ENCODE measurements at regions not wholly inside any gene's neighbourhood (a gene's known extent, or its start where the extent isn't known, plus 50 kb on each side); places are given as distances from the start of the nearest gene placed in this dataset.

DNA sequence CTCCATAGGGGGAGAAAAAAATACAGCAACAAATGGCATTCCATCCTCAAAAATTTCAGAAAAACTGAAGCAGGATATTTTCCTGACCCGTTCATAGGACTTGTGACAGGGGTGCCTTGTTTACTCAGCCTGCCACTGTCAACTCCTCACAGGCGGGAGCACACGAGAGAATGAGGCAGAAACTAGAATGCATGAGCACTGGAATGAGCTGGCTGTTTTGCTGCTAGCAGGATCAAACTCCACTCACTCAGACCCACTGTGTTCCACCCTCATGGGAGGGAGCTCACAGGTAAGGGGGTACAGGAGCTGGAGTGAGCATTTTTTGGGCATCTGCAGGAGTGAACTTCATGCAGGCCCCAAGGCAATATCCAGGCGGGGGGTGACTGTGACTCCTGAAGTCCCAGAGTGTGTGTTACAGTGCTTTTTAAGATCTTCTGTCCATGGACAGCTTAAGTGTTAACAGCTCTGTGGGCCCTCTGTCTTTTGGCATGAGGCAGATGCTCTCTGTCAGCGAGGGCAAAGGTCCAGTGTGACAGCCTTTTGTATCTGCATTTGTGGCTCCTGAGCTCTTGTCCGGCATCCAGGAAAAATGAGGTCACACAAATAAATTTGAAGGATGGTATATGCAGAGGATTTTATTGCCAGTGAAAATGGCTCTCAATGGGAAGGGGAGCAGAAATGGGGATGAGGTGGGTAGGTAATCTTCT, 905.7 kb upstream of the TENM4 start:
- Histone ChIP-seq H2BK15ac (ENCODE audit: low read length) (no peak overlapping the region), H4K5ac (ENCODE audit: insufficient read length, low read depth, low read length) (no peak overlapping the region), H4K91ac (replicated peaks; ENCODE audit: insufficient read length, low read length) (no peak overlapping the region), H3K23me2 (ENCODE audit: low read depth, low read length) (no peaks in the 10 kb centered on the region), H3K27me3 (replicated peaks in 1 of 4; ENCODE audit: control insufficient read depth in 3 of 4, extremely low read depth in 1 of 4, insufficient read depth in 3 of 4, low read length in 3 of 4) (no peaks in the 10 kb centered on the region), H4K20me1 (replicated peaks in 1 of 2; ENCODE audit: control insufficient read depth in 1 of 2, insufficient read depth in 2 of 2, low read length in 2 of 2) (no peaks in the 10 kb centered on the region), H3K9me3 (ENCODE audit: insufficient read depth in 2 of 2, low read depth in 1 of 2, low read length in 1 of 2) (no peaks in the 10 kb centered on the region), H3K9ac (replicated peaks in 1 of 4; ENCODE audit: extremely low read depth in 1 of 4, low read depth in 3 of 4, low read length in 3 of 4) (no peak overlapping the region), H3K4me3 (ENCODE audit: extremely low read depth in 1 of 4, insufficient read depth in 2 of 4, low read depth in 3 of 4, low read length in 4 of 4) (no peak overlapping the region), H3K14ac (ENCODE audit: insufficient read length) (no peak overlapping the region), H3K4ac (replicated peaks; ENCODE audit: insufficient read length, low read depth, low read length) (no peak overlapping the region), H2BK20ac (ENCODE audit: low read length) (no peak overlapping the region), H3K23ac (ENCODE audit: insufficient read length) (no peak overlapping the region), H2AFZ (ENCODE audit: low read length) (peak overlapping the region; percentile 85; the same call in 1 of the 2 replicates), H3K4me2 (ENCODE audit: insufficient read depth in 1 of 2, low read depth in 2 of 2, low read length in 2 of 2) (no peak overlapping the region), H3K36me3 (ENCODE audit: control insufficient read depth in 2 of 4, insufficient read depth in 4 of 4, low read length in 3 of 4) (no peaks in the 10 kb centered on the region), H3K4me1 (replicated peaks in 1 of 4; ENCODE audit: control insufficient read depth in 3 of 4, insufficient read depth in 4 of 4, low read length in 3 of 4) (no peaks in the 10 kb centered on the region), H3K18ac (ENCODE audit: extremely low read depth, low read length) (no peak overlapping the region), H3K79me1 (ENCODE audit: low read depth, low read length) (no peaks in the 10 kb centered on the region), H3K27ac (ENCODE audit: low read depth, low read length) (no peak overlapping the region), H4K8ac (ENCODE audit: extremely low read depth, insufficient read depth, low read length) (no peak overlapping the region; the same call in 1 of the 2 replicates), H2BK12ac (ENCODE audit: low read depth, low read length) (no peak overlapping the region), H3K79me2 (ENCODE audit: control insufficient read depth in 1 of 2, insufficient read depth in 2 of 2, low read length in 2 of 2) (no peaks in the 10 kb centered on the region), H2BK120ac (replicated peaks; ENCODE audit: low read depth, low read length) (no peak overlapping the region), H2BK5ac (ENCODE audit: low read depth, low read length) (no peak overlapping the region), H3K56ac (replicated peaks; ENCODE audit: insufficient read length, low read depth, low read length) (no peak overlapping the region), H2AK5ac (ENCODE audit: low read depth, low read length) (no peak overlapping the region)
- ChIA-PET CTCF (ENCODE audit: partially characterized antibody) (interaction anchor here (1.0 to 1.3 kb wide), 3 partner anchors 8 to 21 kb away, joined by 3 to 5 read pairs (median 4); no protein-coding TSS in a partner anchor), POLR2A (ENCODE audit: partially characterized antibody) (interaction anchor here (0.6 kb wide), 1 partner anchor 970 kb away, joined by 3 read pairs; no protein-coding TSS in a partner anchor)
- FAIRE-seq (no peak), DNase-seq (ENCODE audit: low read depth in 1 of 2, low spot score in 2 of 2) (no peak)
- 93% methylated on average over 6 of the region's 6 CpGs; no CpG with 5 or more reads in 1 of the 2 experiments for WGBS, 2 experiments (ENCODE audit: extremely low coverage in 1 of 2, insufficient coverage in 1 of 2, insufficient read length in 1 of 2, insufficient replicate concordance in 2 of 2, low coverage in 1 of 2, low lambda C conversion rate in 2 of 2, missing lambda C conversion rate in 1 of 2)
- TF ChIP-seq, protein P1, sequence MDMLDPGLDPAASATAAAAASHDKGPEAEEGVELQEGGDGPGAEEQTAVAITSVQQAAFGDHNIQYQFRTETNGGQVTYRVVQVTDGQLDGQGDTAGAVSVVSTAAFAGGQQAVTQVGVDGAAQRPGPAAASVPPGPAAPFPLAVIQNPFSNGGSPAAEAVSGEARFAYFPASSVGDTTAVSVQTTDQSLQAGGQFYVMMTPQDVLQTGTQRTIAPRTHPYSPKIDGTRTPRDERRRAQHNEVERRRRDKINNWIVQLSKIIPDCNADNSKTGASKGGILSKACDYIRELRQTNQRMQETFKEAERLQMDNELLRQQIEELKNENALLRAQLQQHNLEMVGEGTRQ (IDR thresholded peaks at IDR 0.05; ENCODE audit: low read length), result no peak
- TF ChIP-seq SAP30 (IDR thresholded peaks at IDR 0.05; ENCODE audit: insufficient read depth, insufficient replicate concordance, low read length), result no peak
- no peak for TF ChIP-seq SIX5 (IDR thresholded peaks at IDR 0.05; ENCODE audit: low read depth, low read length)
- no peak for TF ChIP-seq CHD2 (IDR thresholded peaks at IDR 0.05; ENCODE audit: low read length)
- no peak for TF ChIP-seq HDAC2 (IDR thresholded peaks at IDR 0.05; ENCODE audit: borderline replicate concordance in 1 of 2, low read depth in 2 of 2, low read length in 2 of 2)
- TF ChIP-seq BACH1 (IDR thresholded peaks at IDR 0.05; ENCODE audit: low read length), result no peak
- no peak for TF ChIP-seq KDM4A (IDR thresholded peaks at IDR 0.05; ENCODE audit: low read depth, low read length, severe bottlenecking)
- TF ChIP-seq POLR2AphosphoS5 (IDR thresholded peaks at IDR 0.05; ENCODE audit: low read depth, low read length), result no peak
- no peak for TF ChIP-seq NRF1 (IDR thresholded peaks at IDR 0.05; ENCODE audit: low read depth, low read length)
- TF ChIP-seq GABPA (IDR thresholded peaks at IDR 0.05; ENCODE audit: borderline replicate concordance, insufficient read depth, low read length), result no peak
- TF ChIP-seq TEAD4 (IDR thresholded peaks at IDR 0.05; ENCODE audit: low read depth, low read length), result no peak
- TF ChIP-seq EP300 (IDR thresholded peaks at IDR 0.05; ENCODE audit: borderline replicate concordance in 1 of 2, low read depth in 2 of 2, low read length in 2 of 2), result no peak

Data from H1 (cell line).